Natural killer cell (primary cell): ENCODE measurements at regions not wholly inside any gene's neighbourhood (a gene's known extent, or its start where the extent isn't known, plus 50 kb on each side); places are given as distances from the start of the nearest gene placed in this dataset.

Experiments used
- ATAC-seq, 3 donors: fragments of 150-1000 bp in 2 of 3; fragments of 200-7000 bp in 1 of 3; cut with Tn5 transposase; 1 replicate in 1 of 3; 2 replicates in 2 of 3; pipeline ENCODE4 v1.10.0; 2021; ENCODE audit warnings: mild to moderate bottlenecking in 2 of 3, moderate library complexity in 2 of 3
- DNase-seq, 2 donors: peaks; one replicate each; pipeline versions ENCODE4 v3.0.0 to v3.0.0-alpha.2; 2013 to 2021; ENCODE audit warnings: mixed read lengths in 1 of 2
- H3K27ac ChIP-seq: one replicate; pipeline ENCODE4 v1.5.1; 2013; ENCODE audit warnings: mild to moderate bottlenecking, low read length
- H3K27me3 ChIP-seq: one replicate; pipeline ENCODE4 v1.6.1; 2013; ENCODE audit warnings: low read length; ENCODE audit not compliant: control insufficient read depth, insufficient read depth
- H3K36me3 ChIP-seq: one replicate; pipeline ENCODE4 v1.6.1; 2013; ENCODE audit warnings: low read length; ENCODE audit not compliant: control insufficient read depth, insufficient read depth
- H3K4me1 ChIP-seq: one replicate; pipeline ENCODE4 v1.6.1; 2013; ENCODE audit warnings: low read length; ENCODE audit not compliant: control insufficient read depth, insufficient read depth
- H3K4me3 ChIP-seq: one replicate; pipeline ENCODE4 v1.5.1; 2013; ENCODE audit warnings: low read length
- H3K9me3 ChIP-seq: one replicate; pipeline ENCODE4 v1.6.1; 2013; ENCODE audit warnings: low read length; ENCODE audit not compliant: control insufficient read depth, insufficient read depth
- H3K27ac Mint-ChIP-seq, 2 donors: one replicate each; pipeline ENCODE4 v1.8.0; 2022; ENCODE audit warnings: mild to moderate bottlenecking in 2 of 2, mixed read lengths in 2 of 2, moderate library complexity in 1 of 2
- H3K27me3 Mint-ChIP-seq, 2 donors: one replicate each; pipeline ENCODE4 v1.8.0; 2022; ENCODE audit warnings: low read depth in 2 of 2, mixed read lengths in 2 of 2
- H3K36me3 Mint-ChIP-seq: one replicate; pipeline ENCODE4 v1.8.0; 2022; ENCODE audit warnings: mixed read lengths
- H3K4me1 Mint-ChIP-seq, 2 donors: one replicate each; pipeline ENCODE4 v1.8.0; 2022; ENCODE audit warnings: mixed read lengths in 2 of 2
- H3K4me3 Mint-ChIP-seq: one replicate; pipeline ENCODE4 v1.8.0; 2022; ENCODE audit warnings: mild to moderate bottlenecking, moderate library complexity, mixed read lengths
- H3K9me3 Mint-ChIP-seq, 2 donors: one replicate each; pipeline ENCODE4 v1.8.0; 2022; ENCODE audit warnings: mixed read lengths in 2 of 2
- WGBS: methylation state at CpG from one replicate; pipeline ENCODE4 v1.1.7; 2013; ENCODE audit warnings: missing lambda C conversion rate; ENCODE audit not compliant: insufficient coverage; 5-methylcytosine and 5-hydroxymethylcytosine counted together
- intact Hi-C: fragments of 100-400 bp; cut with micrococcal nuclease; formaldehyde crosslinking; loops from one replicate; pipeline ENCODE4 v1.14.2; 2022
- TF ChIP-seq, protein P1 (sequence below): fragments of 200-600 bp; IDR thresholded peaks from one replicate; pipeline ENCODE4 v1.8.0; 2022; ENCODE audit warnings: antibody characterized with exemption

DNA sequence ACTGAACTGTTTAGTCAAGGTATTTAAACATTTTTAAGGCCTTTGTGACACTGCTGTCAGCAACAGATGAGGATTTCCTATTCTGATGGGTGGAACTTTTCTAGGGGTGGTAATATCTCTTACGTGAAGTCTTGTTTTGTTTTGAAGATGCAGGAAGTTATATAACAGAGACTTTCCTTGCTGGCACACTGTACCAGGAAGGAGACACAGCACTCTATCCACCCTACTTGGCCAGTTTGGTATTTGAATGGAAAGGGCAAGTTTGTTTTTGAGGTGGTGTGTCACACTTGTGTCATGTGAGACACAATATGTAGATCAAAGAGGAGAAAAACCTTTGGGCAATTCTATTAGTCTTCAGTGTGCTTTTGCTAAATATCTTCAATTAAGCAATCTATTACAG is 51.6 kb upstream of the SRP54 start:
- Mint-ChIP-seq H3K27ac (peak overlapping the region; percentile 85 to 88), H3K4me1 (peaks cover 10 to 18% of the 10 kb centered on the region in 2 donors), H3K27me3 (no peaks in the 10 kb centered on the region), H3K4me3 (peak overlapping the region; percentile 57), H3K9me3 (no peaks in the 10 kb centered on the region), H3K36me3 (no peaks in the 10 kb centered on the region)
- Histone ChIP-seq H3K36me3 (no peaks in the 10 kb centered on the region), H3K9me3 (no peaks in the 10 kb centered on the region), H3K27me3 (no peaks in the 10 kb centered on the region), H3K4me3 (no peak overlapping the region), H3K4me1 (peaks cover 5% of the 10 kb centered on the region), H3K27ac (peak overlapping the region; percentile 50)
- ATAC-seq (peak; percentile 44 to 78 (median 76)), DNase-seq (peak in 1 of 2 donors; percentile 82)
- 29% methylated on average over 1 of the region's 1 CpG for WGBS
- intact Hi-C loops: no loop called here
- TF ChIP-seq, protein P1, sequence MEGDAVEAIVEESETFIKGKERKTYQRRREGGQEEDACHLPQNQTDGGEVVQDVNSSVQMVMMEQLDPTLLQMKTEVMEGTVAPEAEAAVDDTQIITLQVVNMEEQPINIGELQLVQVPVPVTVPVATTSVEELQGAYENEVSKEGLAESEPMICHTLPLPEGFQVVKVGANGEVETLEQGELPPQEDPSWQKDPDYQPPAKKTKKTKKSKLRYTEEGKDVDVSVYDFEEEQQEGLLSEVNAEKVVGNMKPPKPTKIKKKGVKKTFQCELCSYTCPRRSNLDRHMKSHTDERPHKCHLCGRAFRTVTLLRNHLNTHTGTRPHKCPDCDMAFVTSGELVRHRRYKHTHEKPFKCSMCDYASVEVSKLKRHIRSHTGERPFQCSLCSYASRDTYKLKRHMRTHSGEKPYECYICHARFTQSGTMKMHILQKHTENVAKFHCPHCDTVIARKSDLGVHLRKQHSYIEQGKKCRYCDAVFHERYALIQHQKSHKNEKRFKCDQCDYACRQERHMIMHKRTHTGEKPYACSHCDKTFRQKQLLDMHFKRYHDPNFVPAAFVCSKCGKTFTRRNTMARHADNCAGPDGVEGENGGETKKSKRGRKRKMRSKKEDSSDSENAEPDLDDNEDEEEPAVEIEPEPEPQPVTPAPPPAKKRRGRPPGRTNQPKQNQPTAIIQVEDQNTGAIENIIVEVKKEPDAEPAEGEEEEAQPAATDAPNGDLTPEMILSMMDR: no peak

DNA sequence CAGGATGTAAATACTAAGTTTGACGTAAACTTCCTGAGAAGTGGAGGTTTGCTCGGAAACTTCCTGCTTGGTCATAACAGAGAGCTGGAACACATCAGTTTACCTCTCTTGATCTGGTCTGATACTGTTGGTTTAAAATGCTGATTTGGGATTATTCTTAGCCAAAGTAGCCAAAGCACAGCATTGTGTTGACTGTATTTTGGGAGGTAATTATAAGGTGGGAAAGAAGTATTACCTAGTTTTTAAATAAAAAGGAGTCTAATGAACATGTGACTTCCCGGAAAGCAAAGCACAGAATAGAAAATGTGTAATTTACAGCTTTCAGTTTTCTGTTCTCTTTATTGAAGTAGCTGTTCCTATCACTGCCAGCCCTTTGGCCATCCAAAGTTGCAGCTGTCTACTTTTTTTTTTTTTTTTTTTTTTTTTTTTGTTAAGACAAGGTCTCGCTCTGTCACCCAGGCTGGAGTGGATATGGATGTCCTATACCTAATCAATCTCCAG is 52.2 kb upstream of the SRP54 start:
- H3K9me3 Mint-ChIP-seq: no peaks in the 10 kb centered on the region
- Histone ChIP-seq H3K27me3 (no peaks in the 10 kb centered on the region), H3K36me3 (no peaks in the 10 kb centered on the region), H3K4me1 (peaks cover 5% of the 10 kb centered on the region), H3K4me3 (no peak overlapping the region), H3K27ac (peak overlapping the region; percentile 50), H3K9me3 (no peaks in the 10 kb centered on the region)
- H3K4me3 Mint-ChIP-seq: peak overlapping the region; percentile 80
- intact Hi-C loops: no loop called here
- no peaks in the 10 kb centered on the region for H3K36me3 Mint-ChIP-seq
- WGBS: 71% methylated on average over 3 of the region's 4 CpGs
- no peaks in the 10 kb centered on the region for H3K27me3 Mint-ChIP-seq
- DNase-seq (peak in 1 of 2 donors; percentile 74), ATAC-seq (peak in 2 of 3 donors; percentile 39 to 68)
- H3K4me1 Mint-ChIP-seq: peaks cover 10 to 18% of the 10 kb centered on the region in 2 donors
- H3K27ac Mint-ChIP-seq: peak overlapping the region; percentile 85 to 88
- TF ChIP-seq, protein P1: no peak

DNA sequence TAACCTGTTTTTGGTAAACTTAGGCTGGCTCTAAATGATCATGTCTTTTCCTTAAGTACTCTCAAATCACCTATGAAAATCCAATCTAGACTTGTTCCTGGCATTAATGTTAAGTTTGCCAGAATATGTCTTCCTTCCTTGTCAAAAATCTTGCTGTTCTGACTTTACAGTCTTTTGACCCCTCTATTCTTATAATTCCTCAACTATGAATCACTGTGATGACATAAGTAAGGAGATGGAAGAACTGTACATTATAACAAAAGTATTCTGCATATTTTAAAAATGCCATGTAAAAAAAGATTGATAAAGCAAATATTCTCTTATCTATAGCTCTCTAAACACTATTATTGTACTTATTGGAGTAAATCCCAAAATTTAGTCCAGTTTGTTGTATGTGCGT is 51.4 kb upstream of the BAZ1A start:
- WGBS: no CpG with 5 or more reads among the region's 1 CpG
- no peaks in the 10 kb centered on the region for H3K36me3 Mint-ChIP-seq
- intact Hi-C loops: no loop called here
- H3K27me3 ChIP-seq: no peaks in the 10 kb centered on the region
- TF ChIP-seq, protein P1: no peak
- no peaks in the 10 kb centered on the region for H3K36me3 ChIP-seq
- no peak overlapping the region for H3K27ac ChIP-seq
- H3K9me3 Mint-ChIP-seq: no peaks in the 10 kb centered on the region
- DNase-seq (no peak), ATAC-seq (no peak)
- peaks cover 10 to 18% of the 10 kb centered on the region in 2 donors for H3K4me1 Mint-ChIP-seq
- H3K4me1 ChIP-seq: peaks cover 5% of the 10 kb centered on the region
- no peak overlapping the region for H3K4me3 ChIP-seq
- H3K27me3 Mint-ChIP-seq: no peaks in the 10 kb centered on the region
- H3K9me3 ChIP-seq: no peaks in the 10 kb centered on the region
- H3K4me3 Mint-ChIP-seq: no peak overlapping the region
- no peak overlapping the region for H3K27ac Mint-ChIP-seq
